Neutrophil (primary cell): ENCODE measurements at regions not wholly inside any gene's neighbourhood (a gene's known extent, or its start where the extent isn't known, plus 50 kb on each side); places are given as distances from the start of the nearest gene placed in this dataset.

Experiments used
- H3K27ac ChIP-seq: fragments of 200-600 bp; sonication (generic); 2 replicates; pipeline ENCODE4 v1.5.1; 2016; ENCODE audit warnings: mild to moderate bottlenecking, moderate library complexity
- H3K27me3 ChIP-seq: fragments of 200-600 bp; sonication (generic); 2 replicates; pipeline ENCODE4 v1.6.0; 2016; ENCODE audit warnings: mild to moderate bottlenecking
- H3K36me3 ChIP-seq: fragments of 200-600 bp; sonication (generic); 2 replicates; pipeline ENCODE4 v1.5.1; 2017
- H3K4me1 ChIP-seq, 2 experiments: fragments of 200-600 bp in 1 of 2; sonication (generic) in 1 of 2; 1 replicate in 1 of 2; 2 replicates in 1 of 2; pipeline versions ENCODE4 v1.5.1 to v1.6.1; 2013 to 2016; ENCODE audit warnings: low read depth in 1 of 2, low read length in 1 of 2, mild to moderate bottlenecking in 1 of 2, moderate library complexity in 1 of 2; ENCODE audit not compliant: control insufficient read depth in 1 of 2, insufficient read depth in 1 of 2
- H3K4me3 ChIP-seq, 2 experiments: fragments of 200-600 bp in 1 of 2; sonication (generic) in 1 of 2; 1 replicate in 1 of 2; 2 replicates in 1 of 2; pipeline ENCODE4 v1.5.1; 2013 to 2016; ENCODE audit warnings: low read depth in 1 of 2, low read length in 1 of 2, mild to moderate bottlenecking in 1 of 2, moderate library complexity in 1 of 2
- H3K9me3 ChIP-seq: fragments of 200-600 bp; sonication (generic); 2 replicates; pipeline ENCODE4 v1.5.1; 2016
- CTCF ChIP-seq: fragments of 200-600 bp; sonication (generic); IDR thresholded peaks from 2 replicates; pipeline ENCODE4 v1.5.1; 2016; ENCODE audit warnings: antibody characterized with exemption

- H3K36me3 ChIP-seq, result no peaks in the 10 kb centered on the region
- no peak for TF ChIP-seq CTCF
- no peaks in the 10 kb centered on the region for H3K27me3 ChIP-seq
- no peaks in the 10 kb centered on the region for H3K4me1 ChIP-seq
- H3K9me3 ChIP-seq, result no peaks in the 10 kb centered on the region
- no peak overlapping the region for H3K27ac ChIP-seq
- no peak overlapping the region for H3K4me3 ChIP-seq
These were observed 237.2 kb upstream of the SPRY2 start for GRCh38 chr13:80577926-80578670.

GRCh38 chr13:80577285-80577684 lies 236.4 kb upstream of the SPRY2 start:
- H3K27ac ChIP-seq, result no peak overlapping the region
- H3K36me3 ChIP-seq, result no peaks in the 10 kb centered on the region
- no peak for TF ChIP-seq CTCF

GRCh38 chr13:80574113-80574850 lies 233.4 kb upstream of the SPRY2 start:
- Histone ChIP-seq H3K9me3 (no peaks in the 10 kb centered on the region), H3K27ac (no peak overlapping the region), H3K4me1 (no peaks in the 10 kb centered on the region), H3K4me3 (no peak overlapping the region), H3K27me3 (no peaks in the 10 kb centered on the region), H3K36me3 (no peaks in the 10 kb centered on the region)
- no peak for TF ChIP-seq CTCF

More at GRCh38 chr13:80577285-80577684, 236.4 kb upstream of the SPRY2 start:
- Histone ChIP-seq H3K4me1 (no peaks in the 10 kb centered on the region), H3K27me3 (no peaks in the 10 kb centered on the region), H3K9me3 (no peaks in the 10 kb centered on the region), H3K4me3 (no peak overlapping the region)

- Histone ChIP-seq H3K27me3 (no peaks in the 10 kb centered on the region), H3K27ac (no peak overlapping the region), H3K9me3 (no peaks in the 10 kb centered on the region), H3K4me1 (no peaks in the 10 kb centered on the region), H3K4me3 (no peak overlapping the region), H3K36me3 (no peaks in the 10 kb centered on the region)
- TF ChIP-seq CTCF, result no peak
These were observed 232.0 kb upstream of the SPRY2 start for GRCh38 chr13:80572923-80573316.

GRCh38 chr13:80572308-80572922 lies 231.5 kb upstream of the SPRY2 start:
- no peak for TF ChIP-seq CTCF

More at GRCh38 chr13:80572308-80572922, 231.5 kb upstream of the SPRY2 start:
- Histone ChIP-seq H3K4me1 (no peaks in the 10 kb centered on the region), H3K27ac (no peak overlapping the region), H3K27me3 (no peaks in the 10 kb centered on the region), H3K9me3 (no peaks in the 10 kb centered on the region), H3K36me3 (no peaks in the 10 kb centered on the region), H3K4me3 (no peak overlapping the region)
